K562 (cell line): ENCODE measurements at regions not wholly inside any gene's neighbourhood (a gene's known extent, or its start where the extent isn't known, plus 50 kb on each side); places are given as distances from the start of the nearest gene placed in this dataset.
A peak's percentile ranks its signal among the peaks of the same experiment; 100 is the strongest.

Experiments used
- ATAC-seq: fragments of 200-7000 bp; cut with Tn5 transposase; 3 replicates; pipeline ENCODE4 v1.9.1; 2020; ENCODE audit warnings: moderate library complexity
- BruUV-seq: library from RNA; stranded (reverse); fragments of 400-500 nt; replicated peaks from 2 replicates; lab custom pipeline; 2021; lab: Mats Ljungman, UMichigan
- CTCF ChIA-PET: fragments of 300-600 bp; formaldehyde crosslinking; extraction: SDS; loops from one replicate; lab custom pipeline; 2021; ENCODE audit warnings: low intra/inter-chr PET ratio; lab: Yijun Ruan, JAX
- POLR2A ChIA-PET: fragments of 300-600, 350-650 bp; sonication (Branson Sonifier 250); formaldehyde crosslinking; extraction: SDS; loops from one replicate; lab custom pipeline; 2021; ENCODE audit warnings: antibody characterized with exemption, inconsistent platforms; lab: Yijun Ruan, JAX
- DNase-seq, 4 experiments: peaks; one replicate each; pipeline versions ENCODE4 v3.0.0 to v3.0.0-alpha.2; 2011 to 2018; ENCODE audit warnings: low spot score in 3 of 4, mixed read lengths in 3 of 4; ENCODE audit errors: extremely low read depth in 1 of 4
- FAIRE-seq: peaks from 2 replicates; lab custom pipeline; 2011; peaks lifted over from hg19 to GRCh38; lab: Jason Lieb, UNC
- H2AFZ ChIP-seq: 2 replicates; pipeline ENCODE4 v1.6.0; 2011; ENCODE audit warnings: low read depth, low read length, control low read depth, inconsistent platforms
- H3K27ac ChIP-seq: fragments of 200-600 bp; 3 replicates; pipeline ENCODE4 v1.8.0; 2011; ENCODE audit warnings: low read depth, mild to moderate bottlenecking, control low read depth, inconsistent platforms, low read length, moderate library complexity, mixed read lengths; ENCODE audit errors: extremely low read depth
- H3K27me3 ChIP-seq, 2 experiments: fragments of 300-600 bp in 1 of 2; 2 replicates in 1 of 2; 3 replicates in 1 of 2; pipeline versions ENCODE4 v1.6.0 to v1.8.0; 2011; ENCODE audit warnings: inconsistent platforms in 2 of 2, low read length in 2 of 2, mild to moderate bottlenecking in 1 of 2, mixed read lengths in 1 of 2, moderate library complexity in 1 of 2; ENCODE audit not compliant: control insufficient read depth in 2 of 2, insufficient read depth in 2 of 2
- H3K36me3 ChIP-seq: fragments of 300-600 bp; 3 replicates; pipeline ENCODE4 v1.8.0; 2011; ENCODE audit warnings: mild to moderate bottlenecking, low read length, inconsistent platforms; ENCODE audit not compliant: control insufficient read depth, insufficient read depth
- H3K4me1 ChIP-seq, 2 experiments: fragments of 200-600 bp in 1 of 2; replicated peaks in 1 of 2; 2 replicates in 1 of 2; 3 replicates in 1 of 2; pipeline versions ENCODE4 v1.5.1 to v1.8.0; 2011; ENCODE audit warnings: inconsistent platforms in 2 of 2, low read length in 2 of 2, mild to moderate bottlenecking in 1 of 2, mixed read lengths in 1 of 2, moderate library complexity in 1 of 2; ENCODE audit not compliant: control insufficient read depth in 2 of 2, insufficient read depth in 2 of 2
- H3K4me2 ChIP-seq: 2 replicates; pipeline ENCODE4 v1.6.1; 2011; ENCODE audit warnings: low read length, control low read depth, inconsistent platforms, mixed read lengths; ENCODE audit not compliant: insufficient read depth
- H3K4me3 ChIP-seq: fragments of 200-600 bp; sonication (generic), shearing (Covaris generic); 2 replicates; pipeline ENCODE4 v1.5.1; 2016; ENCODE audit warnings: control low read depth, inconsistent platforms
- H3K79me2 ChIP-seq: fragments of 200-600 bp; 3 replicates; pipeline ENCODE4 v1.8.0; 2011; ENCODE audit warnings: low read length, inconsistent platforms; ENCODE audit not compliant: control insufficient read depth, insufficient read depth
- H3K9ac ChIP-seq, 2 experiments: 2 replicates each; pipeline versions ENCODE4 v1.6.0 to v1.6.1; 2011; ENCODE audit warnings: low read depth in 2 of 2, low read length in 2 of 2, control low read depth in 1 of 2, inconsistent platforms in 1 of 2, mild to moderate bottlenecking in 1 of 2, mixed read lengths in 1 of 2; ENCODE audit not compliant: insufficient read depth in 1 of 2
- H3K9me1 ChIP-seq: one replicate; pipeline ENCODE4 v1.6.0; 2011; ENCODE audit warnings: inconsistent platforms, mild to moderate bottlenecking, low read length, moderate library complexity; ENCODE audit not compliant: control insufficient read depth, insufficient read depth
- H3K9me3 ChIP-seq: replicated peaks from 2 replicates; pipeline ENCODE4 v1.5.1; 2011; ENCODE audit warnings: low read depth, low read length, inconsistent platforms; ENCODE audit not compliant: control insufficient read depth, insufficient read depth
- H4K20me1 ChIP-seq: replicated peaks from 2 replicates; pipeline ENCODE4 v1.6.1; 2011; ENCODE audit warnings: low read length, inconsistent platforms, mixed read lengths; ENCODE audit not compliant: control insufficient read depth, insufficient read depth
- ADNP ChIP-seq: fragments of 200-800 bp; sonication (Bioruptor generic); IDR thresholded peaks from 2 replicates; pipeline ENCODE4 v1.6.1; 2016; ENCODE audit warnings: missing genetic modification characterization, missing compliant biosample characterization
- ARID1B ChIP-seq: fragments of 450-650 bp; IDR thresholded peaks from 2 replicates; pipeline ENCODE4 v1.6.1; 2016; ENCODE audit warnings: antibody characterized with exemption, mild to moderate bottlenecking, inconsistent platforms
- CBX8 ChIP-seq: fragments of 200-600 bp; sonication (generic); IDR thresholded peaks from 2 replicates; pipeline ENCODE4 v1.6.1; 2012; ENCODE audit warnings: borderline replicate concordance, mixed run types, low read depth, mild to moderate bottlenecking, moderate library complexity, mixed read lengths, low read length, control low read depth, inconsistent platforms; ENCODE audit not compliant: poor library complexity, severe bottlenecking; ENCODE audit errors: extremely low read depth
- CEBPB ChIP-seq: fragments of 450-650 bp; IDR thresholded peaks from 2 replicates; pipeline ENCODE4 v1.6.1; 2016; ENCODE audit warnings: missing genetic modification characterization, missing compliant biosample characterization
- ELF2 ChIP-seq: fragments of 250-450 bp; sonication (Bioruptor Pico); IDR thresholded peaks from 2 replicates; pipeline ENCODE4 v1.5.0; 2021; ENCODE audit warnings: mild to moderate bottlenecking
- MEIS2 ChIP-seq: fragments of 450-650 bp; IDR thresholded peaks from 2 replicates; pipeline ENCODE4 v1.6.1; 2014; ENCODE audit warnings: mild to moderate bottlenecking; ENCODE audit not compliant: partially characterized antibody
- RB1 ChIP-seq: fragments of 450-650 bp; IDR thresholded peaks from 2 replicates; pipeline ENCODE4 v1.6.1; 2017; ENCODE audit warnings: low read depth, mild to moderate bottlenecking
- RBFOX2 ChIP-seq: fragments of 200-400 bp; formaldehyde crosslinking; IDR thresholded peaks from 2 replicates; pipeline ENCODE4 v1.6.1; 2017; ENCODE audit warnings: low read depth, mild to moderate bottlenecking, low read length, moderate library complexity
- TAL1 ChIP-seq: fragments of 450-650 bp; IDR thresholded peaks from 2 replicates; pipeline ENCODE4 v1.6.1; 2016; ENCODE audit warnings: mild to moderate bottlenecking
- ZNF23 ChIP-seq: fragments of 250-450 bp; sonication (Bioruptor Pico); IDR thresholded peaks from 2 replicates; pipeline ENCODE4 v1.4.0; 2020; ENCODE audit warnings: mild to moderate bottlenecking
- ZNF551 ChIP-seq: fragments of 250-450 bp; sonication (Bioruptor Pico); IDR thresholded peaks from 2 replicates; pipeline ENCODE4 v1.5.0; 2021; ENCODE audit warnings: mild to moderate bottlenecking, moderate library complexity
- WGBS: fragments of 100-300 bp; shearing (Covaris generic); methylation state at CpG from one replicate; pipeline ENCODE4 v1.1.6; 2016; ENCODE audit warnings: low coverage, mixed read lengths; ENCODE audit not compliant: insufficient coverage; ENCODE audit errors: missing lambda C conversion rate; 5-methylcytosine and 5-hydroxymethylcytosine counted together
- in situ Hi-C: fragments of 300-500 bp; cut with MboI; formaldehyde crosslinking; loops from 4 replicates; pipeline ENCODE4 v1.15.0; 2018; ENCODE audit warnings: inconsistent platforms, mixed read lengths
- intact Hi-C: fragments of 100-400 bp; cut with micrococcal nuclease; formaldehyde crosslinking; loops from 2 replicates; pipeline ENCODE4 v1.14.2; 2022
- TF ChIP-seq, protein P1 (sequence below): fragments of 250-450 bp; sonication (Bioruptor Pico); IDR thresholded peaks from 2 replicates; pipeline ENCODE4 v1.4.0; 2020; ENCODE audit warnings: mild to moderate bottlenecking, moderate library complexity
- TF ChIP-seq, protein P2 (sequence below): fragments of 250-450 bp; sonication (Bioruptor Pico); IDR thresholded peaks from 2 replicates; pipeline ENCODE4 v1.8.0; 2022; ENCODE audit warnings: inconsistent platforms, mild to moderate bottlenecking, moderate library complexity, borderline replicate concordance

DNA sequence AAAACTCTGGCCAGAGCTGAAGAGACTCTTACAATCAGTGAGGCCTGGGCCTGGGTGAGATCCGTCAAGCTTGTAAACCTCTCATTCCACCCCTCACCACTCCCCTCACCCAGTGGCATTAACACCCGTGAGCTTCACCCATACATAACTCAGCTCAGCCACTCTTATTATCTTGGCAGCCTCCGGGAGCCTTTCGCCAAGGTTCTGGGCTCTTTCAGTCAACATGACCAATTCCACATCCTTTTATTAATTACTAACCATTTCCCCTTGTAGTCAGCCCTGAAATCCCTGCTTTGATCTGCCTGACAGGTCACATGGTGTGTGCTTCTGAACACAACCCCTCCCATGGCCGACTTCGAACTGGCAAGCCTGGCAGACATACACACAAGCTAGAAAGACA, 134.8 kb downstream of the SETD4 start (continued):
- TF ChIP-seq, protein P1, sequence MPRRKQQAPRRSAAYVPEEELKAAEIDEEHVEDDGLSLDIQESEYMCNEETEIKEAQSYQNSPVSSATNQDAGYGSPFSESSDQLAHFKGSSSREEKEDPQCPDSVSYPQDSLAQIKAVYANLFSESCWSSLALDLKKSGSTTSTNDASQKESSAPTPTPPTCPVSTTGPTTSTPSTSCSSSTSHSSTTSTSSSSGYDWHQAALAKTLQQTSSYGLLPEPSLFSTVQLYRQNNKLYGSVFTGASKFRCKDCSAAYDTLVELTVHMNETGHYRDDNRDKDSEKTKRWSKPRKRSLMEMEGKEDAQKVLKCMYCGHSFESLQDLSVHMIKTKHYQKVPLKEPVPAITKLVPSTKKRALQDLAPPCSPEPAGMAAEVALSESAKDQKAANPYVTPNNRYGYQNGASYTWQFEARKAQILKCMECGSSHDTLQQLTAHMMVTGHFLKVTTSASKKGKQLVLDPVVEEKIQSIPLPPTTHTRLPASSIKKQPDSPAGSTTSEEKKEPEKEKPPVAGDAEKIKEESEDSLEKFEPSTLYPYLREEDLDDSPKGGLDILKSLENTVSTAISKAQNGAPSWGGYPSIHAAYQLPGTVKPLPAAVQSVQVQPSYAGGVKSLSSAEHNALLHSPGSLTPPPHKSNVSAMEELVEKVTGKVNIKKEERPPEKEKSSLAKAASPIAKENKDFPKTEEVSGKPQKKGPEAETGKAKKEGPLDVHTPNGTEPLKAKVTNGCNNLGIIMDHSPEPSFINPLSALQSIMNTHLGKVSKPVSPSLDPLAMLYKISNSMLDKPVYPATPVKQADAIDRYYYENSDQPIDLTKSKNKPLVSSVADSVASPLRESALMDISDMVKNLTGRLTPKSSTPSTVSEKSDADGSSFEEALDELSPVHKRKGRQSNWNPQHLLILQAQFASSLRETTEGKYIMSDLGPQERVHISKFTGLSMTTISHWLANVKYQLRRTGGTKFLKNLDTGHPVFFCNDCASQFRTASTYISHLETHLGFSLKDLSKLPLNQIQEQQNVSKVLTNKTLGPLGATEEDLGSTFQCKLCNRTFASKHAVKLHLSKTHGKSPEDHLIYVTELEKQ (CRISPR knock-in tag), result no peak
- TF ChIP-seq ZNF551 (CRISPR knock-in tag), result no peak
- TF ChIP-seq TAL1, result no peak
- TF ChIP-seq MEIS2, result peak; percentile 24
- TF ChIP-seq RB1, result no peak
- TF ChIP-seq ARID1B, result no peak
- TF ChIP-seq, all 486 proteins: peak for 4

DNA sequence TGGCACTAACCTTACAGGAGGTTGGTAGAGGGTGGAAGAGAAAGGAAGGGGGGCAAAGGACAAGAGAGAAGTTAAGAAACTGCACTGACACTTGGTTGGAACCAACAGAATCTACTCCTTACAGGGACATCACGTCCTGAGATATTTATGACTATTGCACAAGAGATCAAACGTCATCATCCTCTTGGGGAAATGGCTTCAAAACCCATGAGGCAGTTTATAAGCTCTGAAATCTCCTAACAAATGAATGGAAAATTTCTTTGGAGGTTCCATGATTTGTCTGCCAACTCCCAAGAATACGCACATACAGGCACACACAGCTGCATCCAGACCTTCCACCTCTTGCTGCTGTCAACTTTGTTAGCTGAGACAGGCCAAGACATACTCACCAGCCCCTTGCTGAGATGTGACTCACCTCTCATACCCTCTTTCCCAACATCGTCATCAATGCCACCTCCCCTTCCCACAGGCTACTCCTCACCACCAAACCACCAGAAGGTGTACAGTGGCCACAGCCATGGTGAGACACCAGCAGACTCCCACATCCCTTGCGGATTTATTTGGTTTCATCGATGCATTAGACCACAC, 135.5 kb downstream of the SETD4 start:
- H3K4me1 ChIP-seq, result no peaks in the 10 kb centered on the region
- intact Hi-C loops, result no loop called here
- ChIA-PET CTCF (no interaction called here), POLR2A (interaction anchor here (0.6 to 1.2 kb wide), 2 partner anchors 19 to 127 kb away, joined by 3 read pairs; no protein-coding TSS in a partner anchor)
- H3K36me3 ChIP-seq, result no peaks in the 10 kb centered on the region
- H3K27me3 ChIP-seq, result 0 out of 5 replicates have a peak, but pooled peaks cover 0 to 3% of the 10 kb centered on the region in 2 experiments
- H2AFZ ChIP-seq, result no peak overlapping the region
- BruUV-seq, result no TSS peak
- ATAC-seq, result peak; percentile 50
- no peak overlapping the region for H3K4me3 ChIP-seq
- no peaks in the 10 kb centered on the region for H4K20me1 ChIP-seq
- H3K27ac ChIP-seq, result no peak overlapping the region
- no peaks in the 10 kb centered on the region for H3K9me3 ChIP-seq
- no peaks in the 10 kb centered on the region for H3K9me1 ChIP-seq
- H3K79me2 ChIP-seq, result no peaks in the 10 kb centered on the region
- peak in 2 of 4 experiments; percentile 16 to 23 for DNase-seq
- no peak for FAIRE-seq
- no peak overlapping the region for H3K4me2 ChIP-seq
- in situ Hi-C loops, result no loop called here
- 0% methylated on average over 6 of the region's 6 CpGs for WGBS
- no peak overlapping the region for H3K9ac ChIP-seq
- TF ChIP-seq CEBPB (tag), result peak; percentile 90
- no peak for TF ChIP-seq RBFOX2
- no peak for TF ChIP-seq ZNF551 (CRISPR knock-in tag)
- no peak for TF ChIP-seq CBX8
- TF ChIP-seq ELF2 (CRISPR knock-in tag), result no peak
- TF ChIP-seq ADNP (tag), result no peak
- TF ChIP-seq ZNF23 (CRISPR knock-in tag), result no peak
- TF ChIP-seq MEIS2, result peak; percentile 29
- TF ChIP-seq, protein P2, sequence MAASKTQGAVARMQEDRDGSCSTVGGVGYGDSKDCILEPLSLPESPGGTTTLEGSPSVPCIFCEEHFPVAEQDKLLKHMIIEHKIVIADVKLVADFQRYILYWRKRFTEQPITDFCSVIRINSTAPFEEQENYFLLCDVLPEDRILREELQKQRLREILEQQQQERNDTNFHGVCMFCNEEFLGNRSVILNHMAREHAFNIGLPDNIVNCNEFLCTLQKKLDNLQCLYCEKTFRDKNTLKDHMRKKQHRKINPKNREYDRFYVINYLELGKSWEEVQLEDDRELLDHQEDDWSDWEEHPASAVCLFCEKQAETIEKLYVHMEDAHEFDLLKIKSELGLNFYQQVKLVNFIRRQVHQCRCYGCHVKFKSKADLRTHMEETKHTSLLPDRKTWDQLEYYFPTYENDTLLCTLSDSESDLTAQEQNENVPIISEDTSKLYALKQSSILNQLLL (CRISPR knock-in tag), result no peak
